Activated T-cell treated with anti-CD3 and anti-CD28 coated beads, Interleukin-2, amount 50 U/mL, for 72 hours (primary cell): ENCODE measurements at regions not wholly inside any gene's neighbourhood (a gene's known extent, or its start where the extent isn't known, plus 50 kb on each side); places are given as distances from the start of the nearest gene placed in this dataset.

Experiments
- ATAC-seq, 2 donors: fragments of 150-1000 bp; cut with Tn5 transposase; replicated peaks in 1 of 2; 2 replicates each; pipeline ENCODE4 v1.10.0; 2021; ENCODE audit warnings: moderate library complexity in 2 of 2, mild to moderate bottlenecking in 1 of 2
- DNase-seq, 2 donors: peaks; one replicate each; pipeline ENCODE4 v3.0.0; 2021 to 2022; ENCODE audit warnings: mixed read lengths in 1 of 2
- H3K27ac Mint-ChIP-seq: one replicate; pipeline ENCODE4 v1.8.0; 2022; ENCODE audit warnings: mild to moderate bottlenecking, moderate library complexity, mixed read lengths
- H3K27me3 Mint-ChIP-seq: one replicate; pipeline ENCODE4 v1.8.0; 2022; ENCODE audit warnings: low read depth, mixed read lengths
- H3K36me3 Mint-ChIP-seq, 2 donors: one replicate each; pipeline ENCODE4 v1.8.0; 2022; ENCODE audit warnings: mixed read lengths in 2 of 2, mild to moderate bottlenecking in 1 of 2; ENCODE audit not compliant: insufficient read depth in 2 of 2
- H3K4me1 Mint-ChIP-seq: one replicate; pipeline ENCODE4 v1.8.0; 2022; ENCODE audit warnings: low read depth, mixed read lengths
- H3K4me3 Mint-ChIP-seq, 2 donors: one replicate each; pipeline ENCODE4 v1.8.0; 2022; ENCODE audit warnings: mild to moderate bottlenecking in 2 of 2, mixed read lengths in 2 of 2, moderate library complexity in 2 of 2
- H3K9me3 Mint-ChIP-seq, 2 donors: one replicate each; pipeline ENCODE4 v1.8.0; 2022; ENCODE audit warnings: mixed read lengths in 2 of 2

DNA sequence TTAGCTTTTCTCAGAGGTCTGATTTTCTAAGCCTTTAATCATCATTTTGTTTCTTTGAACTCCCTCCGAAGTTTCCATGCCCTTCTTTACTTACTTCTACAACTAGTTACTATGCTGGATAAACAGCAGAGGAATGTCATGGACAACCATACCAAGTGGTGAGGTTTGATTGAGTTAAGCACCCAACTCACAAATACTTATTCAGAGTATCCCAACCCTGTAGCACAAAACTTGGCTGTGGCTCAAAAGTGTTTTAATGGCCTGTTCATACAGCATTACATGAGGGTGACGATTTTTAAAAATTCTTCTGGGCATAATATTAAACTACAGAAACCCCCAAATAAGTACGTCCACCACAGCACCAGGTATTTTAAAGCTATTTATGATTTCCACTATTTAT, 946.8 kb upstream of the SOX9 start:
- Mint-ChIP-seq H3K36me3 (peaks cover 0 to 2% of the 10 kb centered on the region in 2 donors), H3K27me3 (no peaks in the 10 kb centered on the region), H3K4me3 (no peak overlapping the region), H3K9me3 (peaks cover 5 to 6% of the 10 kb centered on the region in 2 donors), H3K4me1 (no peaks in the 10 kb centered on the region), H3K27ac (no peak overlapping the region)
- DNase-seq (no peak), ATAC-seq (no peak)

- DNase-seq (no peak), ATAC-seq (no peak)
- Mint-ChIP-seq H3K27ac (no peak overlapping the region), H3K4me3 (no peak overlapping the region), H3K36me3 (peaks cover 0 to 2% of the 10 kb centered on the region in 2 donors), H3K4me1 (no peaks in the 10 kb centered on the region), H3K9me3 (peaks cover 5 to 6% of the 10 kb centered on the region in 2 donors), H3K27me3 (no peaks in the 10 kb centered on the region)
Observed at GRCh38 chr17:71176331-71176730, 944.5 kb upstream of the SOX9 start.

- no peaks in the 10 kb centered on the region for H3K4me1 Mint-ChIP-seq
- H3K9me3 Mint-ChIP-seq: peaks cover 3 to 4% of the 10 kb centered on the region in 2 donors
- peaks cover 0 to 2% of the 10 kb centered on the region in 2 donors for H3K36me3 Mint-ChIP-seq
- ATAC-seq: no peak
- H3K27me3 Mint-ChIP-seq: no peaks in the 10 kb centered on the region
- no peak for DNase-seq
- no peak overlapping the region for H3K27ac Mint-ChIP-seq
- H3K4me3 Mint-ChIP-seq: no peak overlapping the region
Observed at GRCh38 chr17:71176928-71177443, 943.8 kb upstream of the SOX9 start.

DNA sequence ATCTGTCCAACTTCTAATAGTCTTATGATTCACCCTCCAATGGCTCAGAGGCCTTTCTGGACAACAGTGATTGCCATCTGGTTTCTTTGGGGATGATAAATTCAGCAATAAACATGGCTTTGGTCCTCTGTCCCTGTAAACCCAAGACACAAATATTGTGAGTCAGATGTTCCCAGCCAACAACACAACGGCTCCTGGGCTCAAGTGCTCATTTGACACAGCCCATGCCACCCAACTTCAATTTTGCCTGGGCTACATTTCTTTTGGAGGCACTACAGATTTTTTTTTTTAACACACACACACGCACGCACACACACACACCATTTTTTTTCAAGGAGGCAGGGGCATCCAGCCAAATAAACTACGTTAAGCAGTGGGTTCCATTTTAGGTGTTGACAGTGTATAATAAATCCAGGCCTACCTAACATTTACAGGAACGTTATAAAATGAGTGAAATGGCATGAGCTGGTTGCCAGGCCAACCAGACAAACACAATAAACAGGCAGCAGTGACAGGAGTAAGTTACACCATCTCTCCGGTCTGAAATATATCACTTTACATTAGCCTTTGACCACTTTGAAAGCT, 939.9 kb upstream of the SOX9 start:
- Mint-ChIP-seq H3K27me3 (no peaks in the 10 kb centered on the region), H3K4me1 (no peaks in the 10 kb centered on the region), H3K9me3 (peaks cover 2 to 4% of the 10 kb centered on the region in 2 donors), H3K4me3 (no peak overlapping the region), H3K27ac (no peak overlapping the region), H3K36me3 (peaks cover 0 to 2% of the 10 kb centered on the region in 2 donors)
- no peak for ATAC-seq
- no peak for DNase-seq

- peaks cover 2 to 4% of the 10 kb centered on the region in 2 donors for H3K9me3 Mint-ChIP-seq
- H3K27me3 Mint-ChIP-seq: no peaks in the 10 kb centered on the region
- no peak overlapping the region for H3K4me3 Mint-ChIP-seq
- no peak for ATAC-seq
- DNase-seq: no peak
- peaks cover 0 to 2% of the 10 kb centered on the region in 2 donors for H3K36me3 Mint-ChIP-seq
- no peak overlapping the region for H3K27ac Mint-ChIP-seq
- H3K4me1 Mint-ChIP-seq: no peaks in the 10 kb centered on the region
Observed at GRCh38 chr17:71183066-71183660, 937.7 kb upstream of the SOX9 start.

- H3K4me3 Mint-ChIP-seq: no peak overlapping the region
- H3K9me3 Mint-ChIP-seq: peaks cover 0 to 2% of the 10 kb centered on the region in 2 donors
- ATAC-seq (no peak), DNase-seq (no peak)
- H3K36me3 Mint-ChIP-seq: no peaks in the 10 kb centered on the region
- H3K4me1 Mint-ChIP-seq: no peaks in the 10 kb centered on the region
- H3K27ac Mint-ChIP-seq: no peak overlapping the region
- H3K27me3 Mint-ChIP-seq: no peaks in the 10 kb centered on the region
Observed at GRCh38 chr17:71184716-71185115, 936.1 kb upstream of the SOX9 start.

GRCh38 chr17:71187145-71187878, 933.5 kb upstream of the SOX9 start:
- H3K36me3 Mint-ChIP-seq: no peaks in the 10 kb centered on the region
- peaks cover 0 to 5% of the 10 kb centered on the region in 2 donors for H3K9me3 Mint-ChIP-seq
- ATAC-seq (no peak), DNase-seq (no peak)
- no peak overlapping the region for H3K27ac Mint-ChIP-seq
- no peak overlapping the region for H3K4me3 Mint-ChIP-seq
- no peaks in the 10 kb centered on the region for H3K27me3 Mint-ChIP-seq
- H3K4me1 Mint-ChIP-seq: no peaks in the 10 kb centered on the region

GRCh38 chr17:71188811-71189492, 931.9 kb upstream of the SOX9 start:
- DNase-seq (no peak), ATAC-seq (no peak)
- Mint-ChIP-seq H3K36me3 (no peaks in the 10 kb centered on the region), H3K4me3 (no peak overlapping the region), H3K9me3 (peaks cover 0 to 6% of the 10 kb centered on the region in 2 donors), H3K27ac (no peak overlapping the region), H3K27me3 (no peaks in the 10 kb centered on the region), H3K4me1 (no peaks in the 10 kb centered on the region)

DNA sequence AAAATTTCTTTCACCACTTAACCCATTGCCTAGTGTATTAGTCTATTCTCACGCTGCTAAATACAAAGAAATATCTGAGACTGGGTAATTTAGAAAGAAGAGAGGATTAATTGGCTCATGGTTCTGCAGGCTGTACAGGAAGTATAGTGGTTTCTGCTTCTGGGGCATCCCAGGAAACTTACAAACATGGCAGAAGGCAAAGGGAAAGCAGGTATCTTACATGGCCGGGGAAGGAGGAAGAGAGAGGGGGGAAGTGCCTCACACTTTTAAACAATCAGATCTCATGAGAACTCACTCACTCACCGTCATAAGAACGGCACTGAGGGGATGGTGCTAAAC, 931.4 kb upstream of the SOX9 start:
- ATAC-seq: no peak
- no peak overlapping the region for H3K27ac Mint-ChIP-seq
- peaks cover 0 to 8% of the 10 kb centered on the region in 2 donors for H3K9me3 Mint-ChIP-seq
- no peaks in the 10 kb centered on the region for H3K4me1 Mint-ChIP-seq
- H3K4me3 Mint-ChIP-seq: no peak overlapping the region
- DNase-seq: no peak
- no peaks in the 10 kb centered on the region for H3K27me3 Mint-ChIP-seq
- peaks cover 0 to 2% of the 10 kb centered on the region in 2 donors for H3K36me3 Mint-ChIP-seq

DNA sequence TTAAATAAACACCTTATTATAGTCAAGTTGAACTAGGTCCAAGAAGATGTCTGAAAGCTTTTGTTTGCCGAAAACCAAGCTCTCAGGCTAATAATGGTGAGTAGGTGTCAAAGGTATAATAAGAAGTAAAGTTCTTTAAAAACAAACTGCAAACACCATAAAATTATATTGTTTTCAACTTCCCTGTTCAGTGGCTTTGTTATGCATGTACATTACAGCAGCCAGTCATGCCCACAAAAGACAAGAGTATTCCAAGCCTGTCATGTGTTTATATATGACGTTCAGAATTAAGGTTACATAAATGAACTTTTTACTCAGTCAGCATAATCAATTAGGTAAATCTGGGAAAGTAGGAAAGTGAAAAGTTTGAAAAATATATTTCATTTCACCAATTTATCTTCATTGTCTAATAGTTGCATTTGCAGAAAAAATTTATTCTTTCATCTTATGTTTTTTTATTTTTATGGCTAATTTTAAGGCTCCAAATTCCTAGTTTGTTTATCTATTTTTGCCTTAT, 928.7 kb upstream of the SOX9 start:
- ATAC-seq (no peak), DNase-seq (no peak)
- peaks cover 0 to 2% of the 10 kb centered on the region in 2 donors for H3K36me3 Mint-ChIP-seq
- no peaks in the 10 kb centered on the region for H3K4me1 Mint-ChIP-seq
- no peaks in the 10 kb centered on the region for H3K27me3 Mint-ChIP-seq
- no peak overlapping the region for H3K27ac Mint-ChIP-seq
- H3K4me3 Mint-ChIP-seq: no peak overlapping the region
- peaks cover 6 to 8% of the 10 kb centered on the region in 2 donors for H3K9me3 Mint-ChIP-seq

- Mint-ChIP-seq H3K9me3 (peaks cover 7 to 8% of the 10 kb centered on the region in 2 donors), H3K27ac (no peak overlapping the region), H3K4me3 (no peak overlapping the region), H3K4me1 (no peaks in the 10 kb centered on the region), H3K27me3 (no peaks in the 10 kb centered on the region), H3K36me3 (peaks cover 0 to 2% of the 10 kb centered on the region in 2 donors)
- DNase-seq (no peak), ATAC-seq (no peak)
Observed at GRCh38 chr17:71192848-71193247, 928.0 kb upstream of the SOX9 start.

GRCh38 chr17:71200597-71200996, 920.2 kb upstream of the SOX9 start:
- Mint-ChIP-seq H3K27me3 (no peaks in the 10 kb centered on the region), H3K9me3 (peaks cover 0 to 10% of the 10 kb centered on the region in 2 donors), H3K27ac (no peak overlapping the region), H3K4me3 (no peak overlapping the region), H3K4me1 (no peaks in the 10 kb centered on the region), H3K36me3 (no peaks in the 10 kb centered on the region)
- ATAC-seq (no peak), DNase-seq (no peak)

DNA sequence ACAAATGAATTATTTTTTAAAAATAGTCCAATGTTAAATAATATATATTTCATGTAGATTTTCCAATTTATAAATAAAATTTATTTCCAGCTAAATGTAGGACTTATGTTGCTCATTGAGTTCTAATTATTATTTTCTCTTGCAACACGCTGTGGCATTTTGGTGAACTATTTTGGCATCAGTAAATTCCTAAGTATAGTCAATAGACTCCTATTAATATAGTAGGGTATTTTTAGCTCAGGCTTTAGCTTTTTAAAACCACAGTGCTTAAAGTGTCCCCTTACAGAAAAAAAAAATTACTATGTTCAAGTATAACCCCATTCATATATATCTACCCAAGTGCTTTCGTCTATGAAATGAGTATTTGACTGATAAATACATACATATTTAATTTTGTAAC, 919.2 kb upstream of the SOX9 start:
- no peak for ATAC-seq
- H3K4me1 Mint-ChIP-seq: no peaks in the 10 kb centered on the region
- H3K36me3 Mint-ChIP-seq: no peaks in the 10 kb centered on the region
- H3K27me3 Mint-ChIP-seq: no peaks in the 10 kb centered on the region
- DNase-seq: no peak
- no peak overlapping the region for H3K4me3 Mint-ChIP-seq
- no peak overlapping the region for H3K27ac Mint-ChIP-seq
- H3K9me3 Mint-ChIP-seq: peaks cover 0 to 7% of the 10 kb centered on the region in 2 donors
